HG03066 (cell line): ENCODE measurements at regions not wholly inside any gene's neighbourhood (a gene's known extent, or its start where the extent isn't known, plus 50 kb on each side); places are given as distances from the start of the nearest gene placed in this dataset.
"Not testable (repeated sequence)": the region's sequence is repeated elsewhere in the genome, so short reads cannot be mapped to it uniquely, and the experiment has no call there.

ENCODE experiments used
- ATAC-seq: cut with Tn5 transposase; IDR thresholded peaks from one replicate; pipeline ENCODE4 v1.9.1; 2021; ENCODE audit warnings: low read depth; ENCODE audit not compliant: unreplicated experiment

DNA sequence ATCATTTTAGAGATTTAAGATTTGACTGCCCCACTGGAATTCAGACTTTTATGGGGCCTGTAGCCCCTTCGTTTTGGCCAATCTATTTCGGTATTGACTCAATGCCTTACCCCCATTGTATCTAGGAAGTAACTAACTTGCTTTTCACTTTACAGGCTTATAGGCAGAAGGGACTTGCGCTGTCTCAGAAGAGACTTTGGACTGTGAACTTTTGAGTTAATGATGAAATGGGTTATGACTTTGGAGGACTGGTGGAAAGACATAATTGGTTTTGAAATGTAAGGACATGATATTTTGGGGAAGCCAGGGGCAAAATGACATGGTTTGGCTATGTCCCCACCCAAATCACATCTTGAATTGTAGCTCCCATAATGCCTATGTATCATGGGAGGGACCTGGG lies 463.0 kb upstream of the KLHL1 start:
- ATAC-seq, result no peak

DNA sequence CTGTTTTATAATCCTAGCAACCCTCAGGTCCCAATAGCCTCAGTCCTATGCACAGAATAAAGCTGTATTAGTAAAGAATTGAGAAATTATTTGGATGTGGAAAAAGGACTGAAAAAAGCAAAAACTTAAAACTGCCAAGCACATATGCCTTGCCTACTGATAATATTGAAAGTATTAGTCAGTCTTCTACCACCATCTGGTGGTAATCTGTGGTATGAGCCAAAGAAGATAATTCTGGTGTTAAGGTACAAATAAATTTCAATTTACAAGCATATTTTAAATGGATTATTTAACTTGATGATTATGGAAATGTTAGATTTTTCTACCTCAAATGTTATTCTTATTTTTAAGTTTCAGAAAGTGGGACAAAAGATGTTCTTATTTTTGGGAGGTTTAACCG lies 460.3 kb upstream of the KLHL1 start:
- no peak for ATAC-seq

DNA sequence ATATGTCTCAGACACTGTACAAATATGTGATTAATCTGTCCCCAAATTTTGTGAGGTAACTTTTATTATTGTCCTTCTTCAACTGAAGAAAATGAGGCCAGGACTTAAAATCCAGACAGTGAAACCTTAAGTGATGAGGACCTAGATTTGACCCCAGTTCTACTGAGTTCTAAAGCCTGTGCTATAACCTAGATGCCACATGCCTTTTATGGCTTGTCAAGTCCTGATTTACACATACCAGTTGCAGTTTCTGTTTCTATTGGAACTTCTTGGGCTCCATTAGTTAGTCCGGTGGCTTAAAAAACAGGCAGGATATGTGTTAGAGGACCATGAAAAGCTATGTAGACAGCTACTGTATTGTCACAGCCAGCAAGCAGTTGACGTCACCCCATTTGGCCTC lies 436.5 kb upstream of the KLHL1 start:
- no peak for ATAC-seq

DNA sequence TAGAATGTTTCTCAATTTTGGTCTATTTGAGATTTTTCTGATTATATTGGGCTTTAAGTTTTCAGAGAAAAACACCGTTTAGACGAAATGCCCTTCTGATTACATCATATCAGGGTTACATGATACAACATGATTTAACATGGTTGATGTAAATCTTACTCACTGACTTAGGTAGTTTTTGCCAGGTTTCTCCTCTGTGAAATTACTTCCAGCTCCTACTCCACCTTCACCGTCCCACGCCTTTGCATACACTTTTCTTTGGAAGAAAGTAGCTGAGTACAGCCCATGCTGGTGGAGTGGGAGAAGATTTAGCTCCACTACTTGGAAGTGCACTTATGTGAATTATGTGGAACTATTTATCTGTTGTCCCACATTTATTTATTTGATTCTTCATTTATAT lies 433.2 kb upstream of the KLHL1 start:
- ATAC-seq, result no peak

DNA sequence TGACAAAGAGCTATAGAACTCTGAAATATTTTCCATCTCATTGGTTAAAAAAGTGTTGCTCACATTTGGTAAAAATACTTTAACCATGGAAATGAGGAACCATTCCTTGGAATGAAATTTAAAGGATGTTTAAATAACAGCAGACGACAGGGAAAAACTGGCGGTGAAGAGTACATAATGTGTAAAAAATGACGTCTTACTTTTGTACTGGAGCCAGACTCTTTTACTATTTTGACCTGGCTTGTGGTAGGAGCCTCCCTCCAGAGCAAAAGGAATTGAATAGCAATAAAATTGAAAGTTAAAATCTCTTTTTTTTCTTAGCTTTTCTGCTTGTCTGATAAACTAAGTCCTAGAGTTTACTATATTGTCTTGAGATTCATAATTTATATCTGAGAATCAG lies 426.2 kb upstream of the KLHL1 start:
- ATAC-seq, result no peak

DNA sequence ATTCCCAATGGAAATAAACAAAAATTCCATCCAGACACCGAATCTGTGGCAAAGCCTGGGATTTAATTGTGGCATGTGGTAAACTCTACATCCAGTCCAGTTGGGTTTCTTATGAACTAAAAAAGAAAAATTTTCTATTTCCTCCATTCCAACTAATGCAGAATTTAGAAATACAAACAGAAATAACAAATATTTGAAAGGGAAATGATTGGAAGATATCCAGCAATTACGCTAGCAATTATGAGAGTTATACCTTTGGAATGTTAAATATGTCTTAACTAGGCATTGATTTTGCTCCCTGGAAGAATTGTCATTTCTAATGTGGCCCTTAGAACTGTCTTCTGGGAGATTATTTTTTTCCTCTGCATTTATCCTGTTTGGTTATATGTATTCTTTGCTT lies 421.4 kb upstream of the KLHL1 start:
- ATAC-seq, result no peak

DNA sequence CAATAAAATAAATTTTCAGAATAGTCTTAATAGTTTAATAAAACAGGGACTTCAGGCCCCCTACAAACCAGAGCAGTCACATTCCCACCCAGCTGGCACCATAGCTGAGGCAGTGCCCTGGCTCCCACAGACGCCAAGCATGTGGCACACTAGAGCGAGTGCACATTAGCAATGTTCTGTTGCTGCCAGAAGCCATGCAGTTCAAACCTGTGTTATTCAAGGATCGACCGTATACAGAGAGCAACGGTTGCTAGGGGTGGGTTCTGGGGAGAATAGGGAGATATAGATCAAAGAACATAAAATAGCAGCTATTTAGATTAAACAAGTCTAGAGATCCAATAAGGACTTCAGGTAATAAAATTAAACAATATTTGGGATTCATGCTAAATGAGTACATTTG lies 419.3 kb upstream of the KLHL1 start:
- ATAC-seq, result no peak

DNA sequence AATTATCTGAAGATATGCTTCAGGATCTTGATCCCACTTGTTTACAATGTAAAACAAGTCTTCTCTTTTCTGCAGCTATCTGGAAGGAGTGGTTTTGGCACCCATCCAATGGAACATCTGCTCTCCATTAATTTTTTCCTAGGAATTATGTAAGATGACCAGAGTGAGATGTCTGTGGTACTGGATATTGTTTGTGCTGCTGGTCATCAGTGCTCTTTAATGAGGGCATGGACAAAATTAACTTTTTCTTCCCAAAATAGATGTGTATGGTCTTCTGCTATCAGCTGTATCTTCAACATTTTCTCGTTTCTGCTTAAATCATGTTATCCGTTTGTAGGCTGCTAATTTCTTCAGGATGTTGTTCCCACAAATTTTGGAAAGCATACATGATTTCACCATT lies 415.4 kb upstream of the KLHL1 start:
- ATAC-seq, result no peak

DNA sequence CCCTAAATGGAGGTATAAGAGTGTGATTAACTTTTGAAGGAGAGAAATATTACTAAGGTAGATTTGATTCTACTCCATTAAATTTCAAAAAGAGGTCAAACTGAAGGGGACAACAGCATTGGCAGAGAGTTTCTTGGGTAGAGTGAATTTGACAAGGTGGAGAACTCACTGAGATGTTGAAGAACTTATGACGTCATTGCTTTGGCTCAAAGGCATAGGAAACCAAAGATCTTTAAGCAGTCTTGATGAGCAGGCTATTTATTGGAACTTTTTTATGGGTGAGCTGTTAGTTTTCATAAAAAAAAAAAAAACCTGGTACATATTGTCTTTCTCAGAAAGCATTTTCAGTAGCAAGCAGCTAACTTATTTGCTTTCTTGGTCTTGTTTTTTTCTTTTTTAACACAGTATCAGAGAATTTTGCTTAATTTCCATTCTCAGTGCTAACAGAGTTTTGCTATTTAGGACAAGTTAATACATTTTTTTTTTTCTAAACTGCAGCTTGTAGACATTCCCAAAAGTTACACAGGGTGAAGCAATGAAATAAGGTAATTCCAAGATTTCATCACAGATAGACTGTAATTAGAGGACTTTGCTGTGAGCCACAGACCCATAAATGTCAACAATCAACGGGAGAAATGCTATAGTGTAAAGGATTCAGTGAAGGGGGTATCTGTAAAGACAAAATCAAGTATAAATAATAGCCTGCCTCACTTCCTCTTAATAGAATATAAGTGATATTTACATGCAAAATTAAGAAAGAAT lies 412.2 kb upstream of the KLHL1 start:
- ATAC-seq, result no peak

DNA sequence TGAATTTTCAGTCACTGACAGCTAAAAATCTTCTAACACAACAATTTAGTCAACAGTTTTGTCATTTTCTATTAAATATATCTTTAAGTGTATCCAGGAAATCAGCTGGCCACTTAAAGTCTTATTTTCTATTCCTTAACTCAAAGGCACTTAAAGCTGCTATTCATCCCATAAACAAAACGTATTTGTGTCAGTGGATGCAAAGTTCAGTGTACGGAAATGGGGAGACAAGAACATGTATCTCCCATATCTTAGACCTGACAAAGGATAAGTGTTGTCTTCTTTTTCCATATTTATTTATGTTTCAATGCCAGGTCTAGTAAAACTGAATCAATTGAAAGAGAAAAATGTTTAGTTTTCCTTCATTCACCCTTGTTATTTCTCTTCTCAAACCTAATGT lies 409.8 kb upstream of the KLHL1 start:
- ATAC-seq, result no peak

DNA sequence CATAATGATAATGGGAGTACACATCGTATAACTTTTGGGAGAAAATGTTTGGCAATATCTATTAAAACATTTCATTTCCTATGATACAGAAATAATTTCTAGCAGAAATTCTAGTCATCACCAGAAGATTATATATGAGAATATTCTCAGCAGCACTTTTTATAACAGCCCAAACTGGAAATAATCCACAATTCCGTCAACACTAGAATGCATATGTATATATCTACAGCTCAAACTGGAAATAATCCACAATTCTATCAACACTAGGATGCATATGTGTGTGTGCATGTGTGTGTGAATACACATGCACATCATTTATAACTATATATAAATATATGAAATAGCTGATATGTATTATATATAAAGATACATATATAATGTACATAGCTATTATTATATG lies 408.0 kb upstream of the KLHL1 start:
- ATAC-seq, result no peak

DNA sequence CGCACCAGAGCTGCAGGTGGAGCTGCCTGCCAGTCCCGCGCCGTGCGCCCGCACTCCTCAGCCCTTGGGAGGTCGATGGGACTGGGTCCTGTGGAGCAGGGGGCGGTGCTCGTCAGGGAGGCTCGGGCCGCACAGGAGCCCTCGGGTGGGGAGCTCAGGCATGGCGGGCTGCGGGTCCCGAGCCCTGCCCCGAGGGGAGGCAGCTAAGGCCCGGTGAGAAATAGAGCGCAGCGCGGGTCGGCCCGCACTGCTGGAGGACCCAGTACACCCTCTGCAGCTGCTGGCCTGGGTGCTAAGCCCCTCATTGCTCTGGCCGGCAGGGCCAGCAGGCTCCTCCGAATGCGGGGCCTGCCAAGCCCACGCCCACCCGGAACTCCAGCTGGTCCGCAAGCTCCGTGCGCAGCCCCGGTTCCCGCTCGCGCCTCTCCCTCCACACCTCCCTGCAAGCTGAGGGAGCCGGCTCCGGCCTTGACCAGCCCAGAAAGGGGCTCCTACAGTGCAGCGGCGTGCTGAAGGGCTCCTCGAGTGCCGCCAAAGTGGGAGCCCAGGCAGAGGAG lies 403.7 kb upstream of the KLHL1 start:
- not testable (repeated sequence) for ATAC-seq

DNA sequence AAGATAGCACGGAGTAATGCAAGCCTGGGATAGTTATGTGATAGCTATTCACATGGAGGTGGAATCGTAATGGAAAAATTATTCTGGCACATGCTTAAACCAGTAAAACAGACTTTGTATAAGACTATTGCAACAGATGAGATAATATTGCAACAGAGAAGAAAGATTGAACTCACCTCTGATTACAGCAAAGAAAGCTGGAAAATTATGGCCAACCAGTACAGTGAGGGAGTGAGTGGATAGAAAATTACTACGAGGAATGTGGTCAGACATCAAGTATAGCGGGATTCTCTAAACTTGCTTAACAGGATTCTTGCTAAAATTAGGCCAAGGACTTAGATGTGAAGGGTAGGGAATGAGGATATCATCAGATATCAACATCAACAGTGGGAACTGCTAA lies 397.6 kb upstream of the KLHL1 start:
- no peak for ATAC-seq

DNA sequence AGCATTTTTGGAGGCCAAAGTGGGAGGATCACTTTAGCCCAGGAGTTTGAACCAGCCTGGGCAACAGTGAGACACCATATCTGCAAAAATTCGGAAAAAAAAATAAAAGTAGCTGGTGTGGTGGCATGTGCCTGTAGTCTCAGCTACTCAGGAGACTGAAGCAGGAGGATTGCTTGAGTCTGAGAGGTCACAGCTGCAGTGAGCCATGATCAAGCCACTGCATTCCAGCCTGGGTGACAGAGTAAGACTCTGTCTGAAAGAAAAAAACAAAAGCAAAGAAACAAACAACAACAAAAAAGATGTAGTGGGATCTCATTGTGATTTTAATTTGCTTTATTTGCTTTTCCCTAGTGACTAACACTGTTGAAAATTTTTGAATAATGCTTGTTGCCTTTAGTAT lies 394.7 kb upstream of the KLHL1 start:
- no peak for ATAC-seq

DNA sequence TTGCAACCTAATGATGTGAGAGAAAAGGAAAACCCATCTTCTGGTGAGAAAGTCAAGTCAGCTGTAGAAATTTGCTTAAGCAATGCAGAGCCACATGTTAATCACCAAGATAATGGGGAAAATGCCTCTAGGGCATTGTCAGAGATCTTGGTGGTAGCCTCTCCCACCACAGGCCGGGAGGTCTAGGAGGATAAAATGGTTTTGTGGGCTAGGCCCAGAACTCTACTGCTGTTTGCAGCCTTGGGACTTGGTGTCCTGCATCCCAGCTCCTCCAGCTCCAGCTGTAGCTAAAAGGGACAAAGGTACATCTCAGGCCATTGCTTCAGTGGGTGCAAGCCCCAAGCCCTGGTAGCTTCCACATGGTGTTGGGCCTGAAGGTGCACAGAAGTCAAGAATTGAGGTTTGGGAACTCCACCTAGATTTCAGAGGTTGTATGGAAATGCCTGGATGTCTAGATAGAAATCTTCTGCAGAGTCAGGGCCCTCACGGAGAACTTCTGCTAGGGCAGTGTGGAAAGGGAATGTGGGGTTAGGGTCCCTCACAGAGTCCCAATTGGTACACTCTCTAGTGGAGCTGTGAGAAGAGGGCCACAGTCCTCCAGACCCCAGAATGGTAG lies 382.2 kb upstream of the KLHL1 start:
- ATAC-seq, result no peak

DNA sequence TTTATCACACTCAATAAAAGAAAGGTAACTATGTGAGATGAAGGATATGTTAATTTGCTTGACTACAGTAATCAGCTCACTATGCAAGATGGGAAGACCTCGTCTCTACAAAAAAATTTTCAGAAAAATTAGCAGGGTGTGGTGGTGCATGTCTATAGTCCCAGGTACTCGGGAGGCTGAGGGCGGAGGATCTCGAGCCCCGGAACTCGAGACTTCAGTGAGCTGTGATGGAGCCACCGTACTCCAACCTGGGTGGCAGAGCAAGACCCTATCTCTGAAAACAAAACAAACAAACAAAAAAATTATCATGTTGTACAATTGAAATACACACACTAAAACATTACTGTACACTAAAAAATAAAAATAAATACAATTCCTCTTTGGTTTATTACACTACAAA lies 376.7 kb upstream of the KLHL1 start:
- ATAC-seq, result no peak

DNA sequence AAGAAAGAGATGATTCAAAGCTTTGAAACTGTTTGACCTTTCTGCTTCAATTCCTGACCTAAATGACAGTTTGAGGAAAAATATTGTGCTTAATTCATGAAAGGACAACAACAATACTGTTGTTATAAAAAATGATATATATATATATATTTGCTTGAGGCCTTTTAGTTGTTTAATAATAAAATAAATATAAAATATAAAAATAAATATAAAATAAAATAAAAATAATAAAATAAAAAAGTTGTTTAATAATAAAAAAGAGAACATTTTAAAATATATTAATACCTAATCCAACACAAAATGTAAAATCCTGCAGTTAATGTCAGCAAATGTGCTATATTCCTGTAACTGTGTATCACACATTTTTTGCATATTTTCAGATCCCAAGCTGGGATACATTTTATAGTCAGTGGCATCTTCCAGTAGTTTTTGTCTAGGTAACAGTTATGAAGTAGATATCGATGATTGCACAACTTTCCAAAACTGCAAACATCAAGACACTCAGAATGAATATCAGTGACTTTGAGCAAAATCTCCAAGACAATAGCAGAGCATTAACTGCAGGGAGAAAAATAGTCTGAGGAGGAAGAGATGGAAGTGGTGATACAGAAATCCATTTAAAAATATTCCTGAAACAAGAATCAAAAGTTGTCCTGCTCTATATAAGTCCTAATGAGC lies 375.5 kb upstream of the KLHL1 start:
- no peak for ATAC-seq

DNA sequence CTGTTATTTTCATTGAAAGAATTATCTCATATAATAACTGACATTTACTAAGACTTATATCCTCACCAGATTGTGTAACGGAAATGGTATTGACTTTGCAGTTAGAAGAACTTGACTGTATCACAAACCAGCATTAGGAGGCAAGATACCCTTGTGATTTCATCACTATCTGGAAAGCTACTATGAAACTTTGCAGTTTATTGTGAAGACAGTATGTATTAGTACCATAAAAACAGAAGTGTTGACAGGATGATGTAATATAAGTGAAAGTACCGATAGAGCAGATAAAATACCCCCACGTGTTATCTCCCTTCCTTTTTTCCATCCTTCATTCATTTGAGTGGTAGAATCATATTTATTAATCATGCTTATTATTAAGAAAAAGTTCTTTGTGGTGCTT lies 365.7 kb upstream of the KLHL1 start:
- no peak for ATAC-seq

DNA sequence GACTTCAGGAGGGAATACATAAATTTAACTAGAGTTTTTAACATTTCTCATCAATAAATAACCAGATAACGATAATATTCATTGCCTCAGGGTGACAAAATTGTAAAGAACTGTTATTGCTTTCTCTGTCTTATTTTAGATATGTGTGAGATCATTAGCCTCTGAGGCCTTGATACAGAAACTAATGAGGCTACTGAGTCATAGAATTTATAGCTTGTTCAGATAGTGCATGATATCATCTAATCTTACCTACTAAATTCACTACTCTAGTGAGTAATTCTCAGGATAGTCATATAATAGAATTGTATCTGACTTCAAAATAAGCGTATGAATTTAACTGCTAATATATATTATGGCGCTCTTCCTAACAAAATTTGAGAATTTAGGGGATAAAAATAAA lies 360.8 kb upstream of the KLHL1 start:
- no peak for ATAC-seq

DNA sequence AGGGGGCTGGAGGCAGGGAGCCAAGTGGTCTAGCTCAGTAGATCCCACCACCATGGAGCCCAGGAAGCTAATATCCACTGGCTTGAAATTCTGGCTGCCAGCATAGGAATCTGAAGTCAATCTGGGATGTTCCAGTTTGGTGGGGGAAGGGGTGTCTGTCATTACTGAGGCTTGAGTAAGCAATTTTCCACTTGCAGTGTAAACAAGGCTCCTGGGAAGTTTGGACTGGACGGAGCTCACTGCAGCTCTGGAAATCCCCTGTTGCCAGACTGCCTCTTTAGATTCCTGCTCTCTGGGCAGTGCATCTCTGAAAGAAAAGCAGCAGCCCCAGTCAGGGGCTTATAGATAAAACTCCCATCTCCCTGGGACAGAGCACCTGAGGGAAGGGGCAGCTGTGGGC lies 349.2 kb upstream of the KLHL1 start:
- ATAC-seq, result no peak

DNA sequence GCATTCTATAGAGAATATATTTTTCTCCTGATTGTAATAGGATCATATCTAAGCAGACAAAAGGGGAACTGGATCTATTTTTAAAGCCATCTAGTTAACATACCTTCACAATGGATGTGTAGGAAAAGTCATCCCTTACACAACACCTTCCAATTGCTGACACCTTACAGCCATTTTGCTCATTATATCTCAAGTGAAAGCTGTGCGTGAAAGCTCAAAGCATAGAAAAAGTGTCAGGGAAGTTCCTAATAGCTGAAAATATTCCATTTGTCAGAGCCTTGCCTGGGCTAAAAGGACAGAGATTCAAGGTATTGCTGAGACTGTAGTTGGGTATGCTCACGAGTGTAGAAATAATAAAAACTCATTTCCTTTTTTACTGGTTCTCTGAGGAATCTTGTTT lies 340.6 kb upstream of the KLHL1 start:
- ATAC-seq, result no peak

DNA sequence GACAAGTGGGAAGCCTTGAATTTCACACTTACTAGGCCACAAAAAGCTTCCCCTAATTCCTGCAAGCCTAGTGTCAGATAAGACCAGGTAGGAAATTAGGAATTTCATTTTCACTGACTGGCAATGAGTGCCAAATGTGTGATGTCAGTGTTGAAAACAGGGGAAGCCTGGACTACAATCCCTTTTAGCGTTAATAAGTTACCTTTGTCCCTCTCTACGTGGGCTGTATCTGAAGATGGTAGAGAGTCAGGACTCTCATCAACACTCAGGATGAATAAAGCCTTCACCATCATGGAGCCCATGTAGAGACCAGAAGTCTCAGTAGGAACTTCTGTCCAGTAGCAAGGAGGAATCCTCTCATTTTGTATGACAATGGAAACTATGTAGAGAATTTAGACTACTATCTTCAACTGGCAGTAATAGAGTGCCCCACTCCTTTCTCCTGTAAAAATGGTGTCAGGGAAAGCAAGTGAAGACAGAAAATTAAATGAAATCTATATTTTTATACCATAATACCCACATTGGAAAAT lies 324.1 kb upstream of the KLHL1 start:
- no peak for ATAC-seq
